Ascending aorta (tissue), 2 donors: ENCODE measurements at regions not wholly inside any gene's neighbourhood (a gene's known extent, or its start where the extent isn't known, plus 50 kb on each side); places are given as distances from the start of the nearest gene placed in this dataset.

ENCODE experiments used
- DNase-seq, 2 donors: peaks; one replicate each; pipeline ENCODE4 v3.0.0-alpha.2; 2019; ENCODE audit warnings: low spot score in 2 of 2
- H3K27ac ChIP-seq, 2 donors: fragments of 200-600 bp; sonication (generic); one replicate each; pipeline ENCODE4 v1.5.1; 2016 to 2017; ENCODE audit warnings: mild to moderate bottlenecking in 1 of 2
- H3K27me3 ChIP-seq: fragments of 200-600 bp; sonication (generic); one replicate; pipeline ENCODE4 v1.5.1; 2017
- H3K36me3 ChIP-seq, 2 donors: fragments of 200-600 bp; sonication (generic); one replicate each; pipeline ENCODE4 v1.5.1; 2016
- H3K4me1 ChIP-seq, 2 donors: fragments of 200-600 bp; sonication (generic); one replicate each; pipeline ENCODE4 v1.5.1; 2016 to 2017; ENCODE audit warnings: mild to moderate bottlenecking in 1 of 2
- H3K4me3 ChIP-seq, 2 donors: fragments of 200-600 bp; sonication (generic); one replicate each; pipeline ENCODE4 v1.5.1; 2016 to 2017; ENCODE audit warnings: mild to moderate bottlenecking in 1 of 2
- H3K9me3 ChIP-seq, 2 donors: fragments of 200-600 bp; sonication (generic); one replicate each; pipeline ENCODE4 v1.5.1; 2016
- CTCF ChIP-seq, 3 experiments: fragments of 200-600 bp in 2 of 3; fragments of 450-650 bp in 1 of 3; sonication (generic) in 2 of 3; IDR thresholded peaks; one replicate each; pipeline ENCODE4 v1.5.1; 2016 to 2019; ENCODE audit warnings: antibody characterized with exemption in 3 of 3, mild to moderate bottlenecking in 1 of 3, moderate library complexity in 1 of 3
- intact Hi-C: fragments of 100-400 bp; cut with DNase I; formaldehyde crosslinking; loops from one replicate; pipeline ENCODE4 v1.15.1; 2023

GRCh38 chr4:139611391-139611790 is 54.2 kb upstream of the MGST2 start:
- H3K36me3 ChIP-seq = no peaks in the 10 kb centered on the region
- H3K27me3 ChIP-seq = no peaks in the 10 kb centered on the region
- H3K4me3 ChIP-seq = no peak overlapping the region
- DNase-seq = no peak
- no peak overlapping the region for H3K27ac ChIP-seq
- H3K4me1 ChIP-seq = no peaks in the 10 kb centered on the region
- intact Hi-C loops = no loop called here
- no peak for TF ChIP-seq CTCF (IDR thresholded peaks at IDR 0.05)
- no peaks in the 10 kb centered on the region for H3K9me3 ChIP-seq

GRCh38 chr4:139609647-139610046 is 53.6 kb upstream of the SETD7 start:
- intact Hi-C loops = no loop called here
- no peaks in the 10 kb centered on the region for H3K27me3 ChIP-seq
- no peak for TF ChIP-seq CTCF (IDR thresholded peaks at IDR 0.05)

GRCh38 chr4:139607502-139608060 is 51.6 kb upstream of the SETD7 start:
- intact Hi-C loops = no loop called here
- no peaks in the 10 kb centered on the region for H3K4me1 ChIP-seq
- H3K27ac ChIP-seq = no peak overlapping the region
- no peak for TF ChIP-seq CTCF (IDR thresholded peaks at IDR 0.05)
- DNase-seq = no peak
- no peaks in the 10 kb centered on the region for H3K9me3 ChIP-seq
- H3K27me3 ChIP-seq = no peaks in the 10 kb centered on the region
- H3K4me3 ChIP-seq = no peak overlapping the region
- no peaks in the 10 kb centered on the region for H3K36me3 ChIP-seq

More at GRCh38 chr4:139609647-139610046, 53.6 kb upstream of the SETD7 start:
- H3K36me3 ChIP-seq = no peaks in the 10 kb centered on the region
- H3K4me3 ChIP-seq = no peak overlapping the region
- no peaks in the 10 kb centered on the region for H3K9me3 ChIP-seq
- no peaks in the 10 kb centered on the region for H3K4me1 ChIP-seq
- H3K27ac ChIP-seq = no peak overlapping the region
- no peak for DNase-seq

- DNase-seq = no peak
- H3K27me3 ChIP-seq = no peaks in the 10 kb centered on the region
- TF ChIP-seq CTCF (IDR thresholded peaks at IDR 0.05) = peak in 1 of 3 experiments; percentile 13
- no peak overlapping the region for H3K27ac ChIP-seq
- H3K4me3 ChIP-seq = peak overlapping the region in 1 of 2 donors; percentile 23
- intact Hi-C loops = no loop called here
- H3K9me3 ChIP-seq = no peaks in the 10 kb centered on the region
- H3K36me3 ChIP-seq = no peaks in the 10 kb centered on the region
- H3K4me1 ChIP-seq = no peaks in the 10 kb centered on the region
These were observed 50.8 kb upstream of the SETD7 start for GRCh38 chr4:139606579-139607501.

GRCh38 chr4:139606103-139606502 is 50.1 kb upstream of the SETD7 start:
- Histone ChIP-seq H3K4me3 (no peak overlapping the region), H3K36me3 (no peaks in the 10 kb centered on the region), H3K4me1 (no peaks in the 10 kb centered on the region), H3K27me3 (no peaks in the 10 kb centered on the region), H3K9me3 (no peaks in the 10 kb centered on the region), H3K27ac (no peak overlapping the region)
- no peak for DNase-seq
- intact Hi-C loops = no loop called here
- TF ChIP-seq CTCF (IDR thresholded peaks at IDR 0.05) = no peak
